ENCODE measurements at regions not wholly inside any gene's neighbourhood (a gene's known extent, or its start where the extent isn't known, plus 50 kb on each side); places are given as distances from the start of the nearest gene placed in this dataset.

- TF ChIP-seq, protein P1, sequence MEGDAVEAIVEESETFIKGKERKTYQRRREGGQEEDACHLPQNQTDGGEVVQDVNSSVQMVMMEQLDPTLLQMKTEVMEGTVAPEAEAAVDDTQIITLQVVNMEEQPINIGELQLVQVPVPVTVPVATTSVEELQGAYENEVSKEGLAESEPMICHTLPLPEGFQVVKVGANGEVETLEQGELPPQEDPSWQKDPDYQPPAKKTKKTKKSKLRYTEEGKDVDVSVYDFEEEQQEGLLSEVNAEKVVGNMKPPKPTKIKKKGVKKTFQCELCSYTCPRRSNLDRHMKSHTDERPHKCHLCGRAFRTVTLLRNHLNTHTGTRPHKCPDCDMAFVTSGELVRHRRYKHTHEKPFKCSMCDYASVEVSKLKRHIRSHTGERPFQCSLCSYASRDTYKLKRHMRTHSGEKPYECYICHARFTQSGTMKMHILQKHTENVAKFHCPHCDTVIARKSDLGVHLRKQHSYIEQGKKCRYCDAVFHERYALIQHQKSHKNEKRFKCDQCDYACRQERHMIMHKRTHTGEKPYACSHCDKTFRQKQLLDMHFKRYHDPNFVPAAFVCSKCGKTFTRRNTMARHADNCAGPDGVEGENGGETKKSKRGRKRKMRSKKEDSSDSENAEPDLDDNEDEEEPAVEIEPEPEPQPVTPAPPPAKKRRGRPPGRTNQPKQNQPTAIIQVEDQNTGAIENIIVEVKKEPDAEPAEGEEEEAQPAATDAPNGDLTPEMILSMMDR (IDR thresholded peaks at IDR 0.05) = no peak
- no peak for TF ChIP-seq POLR2A (IDR thresholded peaks at IDR 0.05)
Measured at GRCh38 chr5:90336752-90337151, 72.8 kb downstream of the CETN3 start.
